ENCODE measurements at regions not wholly inside any gene's neighbourhood (a gene's known extent, or its start where the extent isn't known, plus 50 kb on each side); places are given as distances from the start of the nearest gene placed in this dataset.

GRCh38 chr13:82766732-82767321, 1115.4 kb downstream of the SLITRK1 start:
- TF ChIP-seq, protein P1, sequence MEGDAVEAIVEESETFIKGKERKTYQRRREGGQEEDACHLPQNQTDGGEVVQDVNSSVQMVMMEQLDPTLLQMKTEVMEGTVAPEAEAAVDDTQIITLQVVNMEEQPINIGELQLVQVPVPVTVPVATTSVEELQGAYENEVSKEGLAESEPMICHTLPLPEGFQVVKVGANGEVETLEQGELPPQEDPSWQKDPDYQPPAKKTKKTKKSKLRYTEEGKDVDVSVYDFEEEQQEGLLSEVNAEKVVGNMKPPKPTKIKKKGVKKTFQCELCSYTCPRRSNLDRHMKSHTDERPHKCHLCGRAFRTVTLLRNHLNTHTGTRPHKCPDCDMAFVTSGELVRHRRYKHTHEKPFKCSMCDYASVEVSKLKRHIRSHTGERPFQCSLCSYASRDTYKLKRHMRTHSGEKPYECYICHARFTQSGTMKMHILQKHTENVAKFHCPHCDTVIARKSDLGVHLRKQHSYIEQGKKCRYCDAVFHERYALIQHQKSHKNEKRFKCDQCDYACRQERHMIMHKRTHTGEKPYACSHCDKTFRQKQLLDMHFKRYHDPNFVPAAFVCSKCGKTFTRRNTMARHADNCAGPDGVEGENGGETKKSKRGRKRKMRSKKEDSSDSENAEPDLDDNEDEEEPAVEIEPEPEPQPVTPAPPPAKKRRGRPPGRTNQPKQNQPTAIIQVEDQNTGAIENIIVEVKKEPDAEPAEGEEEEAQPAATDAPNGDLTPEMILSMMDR (conservative IDR thresholded peaks at IDR 0.05; ENCODE audit: low read length), result no peak
- TF ChIP-seq EZH2phosphoT487 (IDR thresholded peaks at IDR 0.05; ENCODE audit: borderline replicate concordance, low read depth, low read length), result no peak
